Activated CD4-positive, alpha-beta T cell treated with anti-CD3 and anti-CD28 coated beads, Interleukin-2, amount 50 U/mL, for 24 hours (primary cell): ENCODE measurements at regions not wholly inside any gene's neighbourhood (a gene's known extent, or its start where the extent isn't known, plus 50 kb on each side); places are given as distances from the start of the nearest gene placed in this dataset.
"Not testable (repeated sequence)": the region's sequence is repeated elsewhere in the genome, so short reads cannot be mapped to it uniquely, and the experiment has no call there.

Experiments used
- DNase-seq, 2 donors: peaks; one replicate each; pipeline ENCODE4 v3.0.0-alpha.2; 2020; ENCODE audit warnings: low read depth in 1 of 2, low spot score in 1 of 2

DNA sequence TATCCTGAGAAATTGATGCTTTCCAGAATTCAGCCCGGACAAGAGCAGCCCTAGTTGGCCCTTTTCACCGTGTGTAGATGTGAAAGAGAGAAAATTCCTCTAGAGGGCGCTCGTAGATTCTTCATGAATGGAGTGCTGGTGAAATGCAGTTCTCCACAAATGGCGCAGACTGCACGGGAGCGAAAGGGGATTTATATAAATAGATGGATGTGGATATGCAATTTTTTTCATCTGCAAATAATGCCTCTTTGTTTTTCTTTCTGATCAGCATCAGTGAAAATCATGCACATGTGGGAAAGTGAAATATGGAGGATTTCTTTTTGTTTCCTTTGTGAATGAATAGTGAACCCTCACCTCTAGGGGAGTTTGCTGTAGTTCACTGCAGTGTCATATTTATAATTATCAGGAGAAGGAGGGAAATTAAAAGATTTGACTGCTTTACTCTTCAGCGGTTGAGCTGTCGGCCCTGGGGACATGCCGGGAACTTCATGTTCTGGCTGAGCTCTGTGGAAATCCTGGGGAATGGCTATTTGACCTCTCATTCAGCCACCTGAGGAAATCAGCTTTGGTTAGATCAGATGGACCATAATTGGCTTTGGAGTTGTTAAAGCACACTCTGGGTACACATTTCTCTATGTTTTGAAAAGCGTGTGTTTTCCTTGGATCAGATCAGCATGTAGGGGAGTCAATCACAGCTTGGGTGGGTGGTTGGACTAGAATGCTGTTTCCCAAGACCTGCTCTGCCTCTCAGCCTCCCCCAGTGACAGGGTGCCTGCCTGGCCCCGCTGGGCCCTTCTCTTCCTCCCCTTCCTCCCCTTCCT, 115.0 kb upstream of the SHISA3 start:
- DNase-seq, result peak in 1 of 2 donors; percentile 22

GRCh38 chr4:42284030-42284429, 113.3 kb upstream of the SHISA3 start:
- DNase-seq, result no peak

DNA sequence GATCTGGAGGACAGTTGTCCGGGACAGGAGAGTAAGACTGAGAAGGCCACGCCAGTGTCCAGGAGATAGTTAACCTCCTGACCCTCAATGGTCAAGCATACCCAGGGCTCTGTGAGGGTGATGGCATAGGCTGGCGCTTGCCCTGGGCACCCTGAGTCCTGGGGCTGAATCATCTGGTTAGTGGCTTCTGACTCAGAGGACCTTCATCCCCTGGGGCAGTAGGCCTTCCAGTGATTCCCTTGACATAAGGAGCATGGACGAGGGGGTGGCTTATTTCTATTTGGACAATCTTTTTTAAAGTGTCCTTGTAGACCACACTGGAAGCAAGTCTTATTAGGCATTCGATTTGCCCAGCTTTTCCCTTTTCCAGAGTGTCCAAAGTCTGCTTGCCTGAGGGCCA, 108.4 kb upstream of the SHISA3 start:
- not testable (repeated sequence) for DNase-seq

DNA sequence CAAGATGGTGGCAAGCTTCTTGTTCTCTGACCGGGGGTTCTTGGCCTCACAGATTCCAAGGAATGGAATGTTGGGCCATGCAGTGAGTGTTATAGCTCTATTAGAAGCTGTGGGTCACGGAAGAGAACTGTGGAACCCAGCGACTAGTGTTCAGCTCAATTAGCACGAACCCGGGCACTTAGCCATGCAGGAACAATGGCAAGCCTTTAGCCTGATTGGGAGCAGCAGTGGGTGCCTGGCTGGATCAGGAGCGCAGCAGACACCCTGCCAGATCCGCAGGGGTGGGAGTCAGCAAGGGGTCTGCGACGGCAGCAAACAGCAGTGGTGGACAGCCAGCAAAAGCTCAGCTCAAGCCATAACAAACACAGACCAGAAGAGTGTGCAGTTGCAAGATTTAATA, 105.1 kb upstream of the SHISA3 start:
- not testable (repeated sequence) for DNase-seq

DNA sequence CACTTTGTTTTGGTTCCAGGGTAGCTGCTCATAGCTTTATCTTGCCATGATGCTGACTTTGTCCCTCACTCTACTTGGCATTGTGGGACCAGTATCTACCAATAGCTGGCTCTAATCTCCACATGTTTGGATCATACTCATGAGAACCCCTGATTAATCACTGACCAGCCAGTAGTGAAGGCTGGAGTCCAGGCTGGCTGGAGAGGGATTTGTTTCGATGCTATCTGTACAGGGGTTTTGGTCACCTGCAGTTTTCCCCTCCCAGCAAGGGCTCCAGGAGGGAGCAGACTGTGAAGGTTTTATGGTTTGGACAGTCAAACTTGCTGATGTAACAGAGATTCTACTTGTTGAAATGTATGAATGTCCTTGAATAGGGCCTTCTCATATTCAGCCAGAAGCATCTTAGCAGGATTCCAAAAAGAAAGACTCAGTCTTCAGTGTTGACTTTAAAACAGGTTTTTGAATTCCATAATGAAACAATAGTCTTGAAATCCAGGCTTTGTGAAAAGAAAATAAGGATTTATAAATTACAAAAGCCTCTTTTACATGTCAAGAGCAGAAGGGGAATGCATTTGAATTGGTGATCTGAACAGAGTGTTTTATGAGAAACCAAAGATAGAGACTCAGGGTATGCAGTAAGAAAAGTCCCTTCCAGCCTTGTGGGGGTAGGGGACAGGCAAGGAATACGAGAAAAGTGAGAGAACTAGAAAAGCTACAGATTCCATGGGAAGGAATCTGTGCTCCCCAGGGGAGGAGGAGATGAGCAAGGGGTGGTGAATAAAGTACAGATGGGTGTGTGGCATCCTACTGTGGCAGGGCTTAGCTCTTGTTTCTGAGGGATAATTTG, 103.1 kb upstream of the SHISA3 start:
- no peak for DNase-seq

GRCh38 chr4:42296196-42296595, 101.1 kb upstream of the SHISA3 start:
- DNase-seq, result no peak

GRCh38 chr4:42302348-42302747, 94.9 kb upstream of the SHISA3 start:
- DNase-seq, result no peak

- DNase-seq, result no peak
These were observed 90.8 kb upstream of the SHISA3 start for GRCh38 chr4:42306221-42307109.

- DNase-seq, result no peak
These were observed 89.0 kb upstream of the SHISA3 start for GRCh38 chr4:42308247-42308646.

- DNase-seq, result no peak
These were observed 87.7 kb upstream of the SHISA3 start for GRCh38 chr4:42309361-42310260.

DNA sequence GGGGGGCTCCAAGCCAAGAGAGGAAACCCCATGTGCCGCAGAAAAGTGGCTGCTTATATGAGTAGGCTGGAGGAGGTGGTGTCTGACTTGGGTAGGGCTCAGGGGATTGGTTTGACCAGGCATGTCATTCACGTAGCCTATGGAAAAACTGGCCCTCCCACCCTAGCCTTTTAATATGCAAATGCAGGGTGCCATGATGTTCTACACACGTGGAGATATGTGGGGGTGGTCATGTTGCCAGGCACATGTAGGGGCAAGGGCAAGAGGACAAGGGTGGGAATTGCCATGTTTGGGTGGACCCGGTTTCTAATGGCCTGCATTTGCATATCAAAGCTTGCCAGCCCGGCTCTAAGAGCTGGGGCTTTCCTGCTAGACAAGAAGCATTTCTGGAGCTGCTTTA, 86.9 kb upstream of the SHISA3 start:
- DNase-seq, result no peak

- DNase-seq, result no peak
These were observed 86.5 kb upstream of the SHISA3 start for GRCh38 chr4:42310806-42311205.

GRCh38 chr4:42311591-42311990, 85.7 kb upstream of the SHISA3 start:
- DNase-seq, result no peak

- DNase-seq, result not testable (repeated sequence)
These were observed 83.9 kb upstream of the SHISA3 start for GRCh38 chr4:42313420-42313819.

- DNase-seq, result no peak
These were observed 83.4 kb upstream of the SHISA3 start for GRCh38 chr4:42313872-42314271.

- DNase-seq, result no peak
These were observed 82.1 kb upstream of the SHISA3 start for GRCh38 chr4:42315231-42315630.

DNA sequence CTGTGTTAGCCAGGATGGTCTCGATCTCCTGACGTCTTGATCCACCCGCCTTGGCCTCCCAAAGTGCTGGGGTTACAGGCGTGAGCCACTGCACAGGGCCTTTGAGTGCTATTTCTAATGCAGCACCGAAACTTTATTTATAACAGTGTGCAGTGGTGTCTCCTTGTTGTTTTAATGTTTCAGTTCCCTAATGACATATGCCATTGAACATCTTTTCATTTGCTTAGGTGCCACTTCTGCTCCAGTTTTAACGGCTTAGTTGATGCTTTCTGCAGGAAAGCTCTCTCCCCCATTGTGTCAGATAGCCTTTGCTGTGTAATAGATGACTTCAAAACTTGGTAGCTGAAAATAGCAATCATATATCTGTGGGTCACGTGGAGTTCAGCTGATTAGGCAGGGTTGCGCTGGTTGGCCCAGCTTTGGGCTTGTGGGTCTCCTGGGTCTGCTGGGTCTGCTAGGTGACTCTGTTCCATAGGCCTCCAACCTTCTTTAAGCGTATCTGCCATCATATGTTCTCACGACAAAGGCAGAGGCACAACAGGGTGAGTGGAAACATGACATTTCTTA, 76.4 kb upstream of the SHISA3 start:
- no peak for DNase-seq

- DNase-seq, result no peak
These were observed 71.2 kb upstream of the SHISA3 start for GRCh38 chr4:42326040-42326439.

- no peak for DNase-seq
These were observed 70.8 kb upstream of the SHISA3 start for GRCh38 chr4:42326524-42326923.

GRCh38 chr4:42327323-42327722, 70.0 kb upstream of the SHISA3 start:
- DNase-seq, result no peak
